HG02678 (cell line): ENCODE measurements at regions not wholly inside any gene's neighbourhood (a gene's known extent, or its start where the extent isn't known, plus 50 kb on each side); places are given as distances from the start of the nearest gene placed in this dataset.

Experiments
- ATAC-seq: cut with Tn5 transposase; IDR thresholded peaks from one replicate; pipeline ENCODE4 v1.9.1; 2021; ENCODE audit warnings: mild to moderate bottlenecking, moderate library complexity; ENCODE audit not compliant: unreplicated experiment

- ATAC-seq: no peak
These were observed 261.2 kb upstream of the NDST4 start for GRCh38 chr4:115374621-115375020.

DNA sequence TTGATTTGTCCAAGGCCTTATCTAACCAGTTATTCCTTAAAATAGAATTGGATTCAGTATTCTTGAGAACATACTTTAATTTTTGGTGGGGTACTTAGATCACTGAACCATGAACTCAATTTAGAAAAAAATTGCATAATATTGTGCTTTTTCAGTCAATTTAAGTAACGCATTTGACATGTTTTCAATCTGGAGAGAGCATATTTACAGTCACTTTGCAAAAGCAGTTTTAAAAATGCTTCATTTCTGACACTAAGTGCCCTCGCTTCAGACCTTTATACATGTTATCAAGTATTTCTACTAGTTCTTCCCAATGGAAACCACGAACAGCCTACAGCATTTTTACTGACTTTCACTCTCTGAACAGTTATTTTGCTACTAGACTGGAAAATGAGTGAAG lies 257.1 kb upstream of the NDST4 start:
- no peak for ATAC-seq

GRCh38 chr4:115370012-115370411 lies 256.6 kb upstream of the NDST4 start:
- ATAC-seq: no peak

DNA sequence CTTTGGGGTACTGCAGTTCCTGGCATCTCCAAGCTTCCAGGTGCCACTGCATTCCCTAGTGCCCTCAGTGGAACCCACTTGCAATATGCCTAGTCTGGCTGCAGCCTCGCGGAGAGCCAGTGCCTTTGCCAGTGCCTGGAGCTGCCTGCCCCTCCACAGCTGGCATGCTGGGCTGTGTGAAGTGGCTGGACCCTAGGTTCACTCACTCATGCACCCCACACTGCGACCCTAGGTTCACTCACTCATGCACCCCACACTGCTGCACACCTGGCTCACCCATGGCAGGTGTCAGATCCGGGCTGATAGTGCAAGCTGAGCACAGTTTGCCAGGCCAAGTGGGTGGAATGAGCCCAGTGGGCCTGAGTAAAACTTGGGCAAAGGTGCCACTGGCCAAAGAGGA lies 253.0 kb upstream of the NDST4 start:
- no peak for ATAC-seq

DNA sequence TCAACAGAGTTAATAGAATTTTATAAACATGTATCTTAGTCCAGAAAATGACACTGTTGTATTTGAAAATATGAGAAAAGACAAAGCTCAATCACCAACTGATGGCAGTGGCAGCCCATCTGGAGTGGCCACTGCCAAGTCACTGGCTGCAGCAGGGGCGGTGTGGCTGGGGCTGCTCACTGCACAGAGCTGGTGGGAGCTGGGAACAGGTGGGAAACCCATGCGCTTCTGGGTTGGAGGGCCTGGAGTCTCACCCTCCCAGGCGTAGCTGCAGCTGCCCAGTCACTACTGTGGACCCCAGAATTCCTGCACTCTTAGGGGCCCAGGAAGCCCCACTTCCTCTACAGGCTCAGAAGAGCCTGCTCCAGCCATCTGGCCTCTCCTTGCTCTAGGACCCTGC lies 251.8 kb upstream of the NDST4 start:
- ATAC-seq: no peak

- no peak for ATAC-seq
These were observed 248.4 kb upstream of the NDST4 start for GRCh38 chr4:115361781-115362180.

DNA sequence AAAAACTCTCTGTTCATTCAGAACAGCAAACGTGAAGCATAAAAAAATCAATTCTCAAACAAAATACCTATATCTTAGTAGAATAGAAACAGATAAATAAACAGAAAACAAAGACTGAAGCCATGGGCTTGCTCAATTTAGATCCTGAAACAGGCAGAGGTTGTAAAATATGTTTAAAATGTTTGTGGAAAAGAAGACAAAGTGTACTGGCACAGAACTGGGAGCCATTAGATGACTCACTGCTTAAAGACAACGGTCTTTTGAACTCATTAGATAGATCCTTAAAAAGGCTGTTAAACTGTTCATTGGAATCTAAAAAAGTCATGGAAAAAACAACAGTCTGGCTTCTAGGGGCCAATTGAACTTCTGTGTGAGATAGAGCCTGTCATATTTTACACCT lies 247.0 kb upstream of the NDST4 start:
- no peak for ATAC-seq

DNA sequence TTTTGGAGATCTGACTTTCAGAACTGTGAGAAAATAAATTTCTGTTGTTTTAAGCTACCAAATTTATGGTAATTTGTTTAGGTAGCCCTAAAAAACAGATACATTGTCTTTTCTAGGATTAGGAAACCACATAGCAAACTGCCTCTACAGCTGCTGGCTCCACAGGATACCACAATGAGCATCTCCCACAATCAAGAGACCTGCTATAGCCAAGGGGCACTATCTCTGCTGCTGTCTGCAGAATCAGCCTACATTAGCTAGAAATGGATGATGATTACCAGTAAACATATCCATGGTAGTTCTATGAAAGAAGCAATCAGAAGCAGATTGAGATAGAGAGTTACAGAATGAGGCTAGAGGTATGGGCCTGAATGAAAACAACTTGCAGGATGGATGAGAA lies 244.4 kb upstream of the NDST4 start:
- no peak for ATAC-seq

- ATAC-seq: no peak
These were observed 242.8 kb upstream of the NDST4 start for GRCh38 chr4:115356176-115356575.

DNA sequence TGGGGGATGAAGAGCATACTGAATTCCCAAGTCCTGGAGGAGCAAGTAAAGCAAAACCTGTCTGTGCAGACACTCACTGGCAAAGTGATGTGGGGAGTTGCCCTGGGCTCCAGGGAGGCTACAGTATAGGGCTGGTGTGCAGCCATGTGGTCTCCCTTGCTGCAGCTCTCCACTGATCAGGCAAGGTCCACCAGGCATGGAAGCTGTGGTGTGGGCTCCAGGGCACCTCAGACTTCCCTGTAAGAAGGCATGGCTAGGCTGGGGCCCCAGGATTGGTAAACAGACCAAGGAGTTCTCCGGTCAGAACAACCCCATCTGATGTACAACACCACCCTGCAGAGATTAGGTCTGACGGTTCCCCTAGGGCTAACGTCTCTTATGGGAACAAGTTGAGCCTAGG lies 241.9 kb upstream of the NDST4 start:
- no peak for ATAC-seq

GRCh38 chr4:115353370-115353769 lies 239.9 kb upstream of the NDST4 start:
- no peak for ATAC-seq

GRCh38 chr4:115343171-115343570 lies 229.8 kb upstream of the NDST4 start:
- no peak for ATAC-seq

- ATAC-seq: peak; percentile 62
These were observed 221.5 kb upstream of the NDST4 start for GRCh38 chr4:115334736-115335411.

GRCh38 chr4:115332078-115332477 lies 218.7 kb upstream of the NDST4 start:
- ATAC-seq: no peak

- ATAC-seq: no peak
These were observed 217.8 kb upstream of the NDST4 start for GRCh38 chr4:115331241-115331640.

GRCh38 chr4:115325836-115326235 lies 212.4 kb upstream of the NDST4 start:
- no peak for ATAC-seq

GRCh38 chr4:115323106-115323707 lies 209.8 kb upstream of the NDST4 start:
- ATAC-seq: no peak

DNA sequence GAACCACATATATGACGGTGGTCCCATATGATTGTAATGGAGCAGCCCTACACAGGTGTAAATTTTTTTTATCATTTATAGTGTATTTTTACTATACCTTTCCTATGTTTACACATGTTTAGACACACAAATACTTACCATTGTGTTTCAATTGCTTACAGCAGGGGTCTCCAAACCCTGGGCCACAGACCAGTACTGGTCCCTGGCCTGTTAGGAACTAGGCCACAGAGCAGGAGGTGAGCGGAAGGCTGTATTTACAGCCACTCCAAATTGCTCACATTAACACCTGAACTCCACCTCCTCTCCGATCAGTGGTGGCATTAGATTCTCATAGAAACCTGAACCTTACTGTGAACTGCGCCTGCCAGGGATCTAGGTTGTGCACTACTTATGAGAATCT lies 201.8 kb upstream of the NDST4 start:
- ATAC-seq: no peak

- no peak for ATAC-seq
These were observed 197.2 kb upstream of the NDST4 start for GRCh38 chr4:115310641-115311040.

DNA sequence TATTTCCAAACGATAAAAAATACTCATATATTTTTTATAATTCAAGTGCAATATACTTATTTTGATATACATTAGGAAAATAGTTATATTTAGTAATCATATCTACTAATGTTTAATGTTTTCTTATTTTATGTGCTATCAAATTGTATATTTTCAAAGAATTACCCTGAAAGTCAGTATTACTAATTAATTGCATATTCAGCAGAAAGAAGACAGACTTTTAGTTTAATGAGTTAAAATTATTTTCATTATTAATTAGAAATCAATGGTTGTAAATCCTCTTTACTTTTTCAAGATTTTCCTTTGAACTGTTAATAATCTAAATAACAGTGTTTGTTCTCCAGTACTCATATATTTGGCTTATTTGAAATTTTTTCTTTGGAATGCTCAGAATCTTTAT lies 181.3 kb upstream of the NDST4 start:
- no peak for ATAC-seq

DNA sequence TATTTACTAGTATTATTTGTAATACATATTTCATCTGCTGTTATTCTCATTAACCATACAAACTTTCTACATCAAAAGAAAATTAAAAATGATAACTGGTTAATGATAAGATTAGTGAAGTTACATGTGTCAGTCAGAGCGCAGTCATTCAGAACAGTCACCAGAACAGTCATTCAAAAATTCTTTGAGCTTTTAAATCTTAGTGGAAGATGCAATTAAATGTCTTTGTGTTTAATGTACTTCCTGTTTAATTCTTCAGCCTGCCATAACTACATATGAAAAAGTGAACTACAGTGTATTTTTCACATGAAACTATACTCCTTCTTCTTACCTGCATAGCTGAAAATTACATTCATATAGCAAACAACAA lies 179.7 kb upstream of the NDST4 start:
- no peak for ATAC-seq

DNA sequence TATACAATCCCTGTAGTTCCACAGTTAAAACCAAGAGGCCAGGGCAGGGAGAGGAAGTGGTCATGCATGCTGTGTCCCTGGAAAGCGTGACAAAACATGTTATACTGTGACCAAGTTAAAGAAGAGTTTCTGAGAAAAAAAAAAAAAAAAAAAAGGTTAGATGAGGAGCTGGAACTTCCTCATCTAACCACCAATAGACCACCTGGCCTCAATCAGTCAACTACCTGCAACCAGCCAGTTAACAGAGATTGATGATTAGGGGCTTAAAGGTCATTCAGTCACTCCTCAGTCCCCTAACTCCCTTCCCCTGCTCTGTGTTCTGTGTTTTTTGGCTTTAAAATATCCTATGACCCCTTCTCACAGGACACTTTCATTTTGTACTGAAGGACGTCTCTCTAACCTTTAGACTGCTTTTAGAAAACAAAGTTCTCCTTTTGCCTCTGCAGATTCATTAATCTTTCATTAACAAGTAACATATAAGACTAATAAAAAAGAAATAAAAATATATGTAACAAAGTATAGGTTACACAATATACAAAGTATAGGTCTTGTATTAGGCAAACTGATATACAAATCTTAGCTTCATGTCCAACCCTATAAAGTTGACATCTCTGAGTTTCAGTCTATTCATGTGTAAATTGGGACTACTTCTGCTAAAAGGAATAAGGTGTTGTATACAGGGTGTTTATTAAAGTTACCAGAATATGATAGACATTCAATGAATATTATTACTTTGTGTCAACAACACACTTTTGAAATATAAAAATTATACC lies 179.1 kb upstream of the NDST4 start:
- peak; percentile 67 for ATAC-seq
